HG02970 (cell line): ENCODE measurements at regions not wholly inside any gene's neighbourhood (a gene's known extent, or its start where the extent isn't known, plus 50 kb on each side); places are given as distances from the start of the nearest gene placed in this dataset.
"Not testable (repeated sequence)": the region's sequence is repeated elsewhere in the genome, so short reads cannot be mapped to it uniquely, and the experiment has no call there.

ENCODE experiments used
- ATAC-seq: cut with Tn5 transposase; IDR thresholded peaks from one replicate; pipeline ENCODE4 v1.9.1; 2021; ENCODE audit warnings: mild to moderate bottlenecking, moderate library complexity, moderate number of reproducible peaks; ENCODE audit not compliant: unreplicated experiment, low FRiP score

- no peak for ATAC-seq
Observed at GRCh38 chr3:81072591-81072990, 688.9 kb downstream of the GBE1 start.

GRCh38 chr3:81068546-81068945 is 692.9 kb downstream of the GBE1 start:
- ATAC-seq = no peak

- ATAC-seq = no peak
Observed at GRCh38 chr3:81063896-81064295, 697.5 kb downstream of the GBE1 start.

- not testable (repeated sequence) for ATAC-seq
Observed at GRCh38 chr3:81051133-81051532, 710.3 kb downstream of the GBE1 start.

- ATAC-seq = no peak
Observed at GRCh38 chr3:81048058-81048665, 713.3 kb downstream of the GBE1 start.

- ATAC-seq = no peak
Observed at GRCh38 chr3:81045976-81046375, 715.5 kb downstream of the GBE1 start.

GRCh38 chr3:81045246-81045645 is 716.2 kb downstream of the GBE1 start:
- ATAC-seq = no peak

- ATAC-seq = no peak
Observed at GRCh38 chr3:81043660-81044199, 717.7 kb downstream of the GBE1 start.

GRCh38 chr3:81043009-81043408 is 718.4 kb downstream of the GBE1 start:
- ATAC-seq = no peak

GRCh38 chr3:81041331-81041730 is 720.1 kb downstream of the GBE1 start:
- no peak for ATAC-seq

GRCh38 chr3:81040107-81040506 is 721.3 kb downstream of the GBE1 start:
- ATAC-seq = no peak

- no peak for ATAC-seq
Observed at GRCh38 chr3:81033684-81034083, 727.8 kb downstream of the GBE1 start.

GRCh38 chr3:81033185-81033584 is 728.3 kb downstream of the GBE1 start:
- no peak for ATAC-seq

- no peak for ATAC-seq
Observed at GRCh38 chr3:81029861-81030260, 731.6 kb downstream of the GBE1 start.

- ATAC-seq = no peak
Observed at GRCh38 chr3:81027344-81027743, 734.1 kb downstream of the GBE1 start.

GRCh38 chr3:81024560-81024959 is 736.9 kb downstream of the GBE1 start:
- no peak for ATAC-seq

- no peak for ATAC-seq
Observed at GRCh38 chr3:81022339-81022738, 739.1 kb downstream of the GBE1 start.

GRCh38 chr3:81013360-81013759 is 748.1 kb downstream of the GBE1 start:
- ATAC-seq = no peak

GRCh38 chr3:81005992-81006391 is 755.5 kb downstream of the GBE1 start:
- no peak for ATAC-seq

- ATAC-seq = no peak
Observed at GRCh38 chr3:81003817-81004216, 757.6 kb downstream of the GBE1 start.

- no peak for ATAC-seq
Observed at GRCh38 chr3:81003008-81003645, 758.3 kb downstream of the GBE1 start.

- ATAC-seq = no peak
Observed at GRCh38 chr3:80999481-80999880, 762.0 kb downstream of the GBE1 start.
